H9 (cell line): ENCODE measurements at regions not wholly inside any gene's neighbourhood (a gene's known extent, or its start where the extent isn't known, plus 50 kb on each side); places are given as distances from the start of the nearest gene placed in this dataset.

Experiments
- DNase-seq: peaks from one replicate; pipeline ENCODE4 v3.0.0-alpha.2; 2017
- H2AFZ ChIP-seq: one replicate; pipeline ENCODE4 v1.6.1; 2013; ENCODE audit warnings: mild to moderate bottlenecking, low read length, control low read depth, moderate library complexity
- H2AK5ac ChIP-seq: 2 replicates; pipeline ENCODE4 v1.6.1; 2013; ENCODE audit warnings: low read length, control low read depth, mixed read lengths; ENCODE audit not compliant: insufficient read length
- H2BK120ac ChIP-seq: one replicate; pipeline ENCODE4 v1.6.1; 2013; ENCODE audit warnings: low read depth, mild to moderate bottlenecking, low read length, control low read depth, inconsistent platforms; ENCODE audit not compliant: poor library complexity, severe bottlenecking
- H2BK12ac ChIP-seq: 2 replicates; pipeline ENCODE4 v1.6.1; 2013; ENCODE audit warnings: low read length, control low read depth, mixed read lengths, low read depth; ENCODE audit not compliant: insufficient read length
- H2BK15ac ChIP-seq: 2 replicates; pipeline ENCODE4 v1.6.1; 2013; ENCODE audit warnings: low read depth, low read length, control low read depth
- H2BK20ac ChIP-seq: one replicate; pipeline ENCODE4 v1.6.1; 2013; ENCODE audit warnings: low read depth, mild to moderate bottlenecking, low read length, control low read depth, inconsistent platforms; ENCODE audit not compliant: poor library complexity, severe bottlenecking
- H2BK5ac ChIP-seq: 2 replicates; pipeline ENCODE4 v1.6.1; 2013; ENCODE audit warnings: low read length, control low read depth, mixed read lengths; ENCODE audit not compliant: insufficient read length
- H3K14ac ChIP-seq: 2 replicates; pipeline ENCODE4 v1.6.1; 2013; ENCODE audit warnings: low read length, control low read depth; ENCODE audit not compliant: insufficient read depth
- H3K18ac ChIP-seq: 2 replicates; pipeline ENCODE4 v1.6.1; 2013; ENCODE audit warnings: low read depth, mild to moderate bottlenecking, mixed read lengths, low read length, control low read depth; ENCODE audit not compliant: insufficient read length
- H3K23ac ChIP-seq: 2 replicates; pipeline ENCODE4 v1.6.1; 2013; ENCODE audit warnings: low read length, control low read depth, mixed read lengths, low read depth; ENCODE audit not compliant: insufficient read length
- H3K23me2 ChIP-seq: 2 replicates; pipeline ENCODE4 v1.6.1; 2013; ENCODE audit warnings: low read depth, mild to moderate bottlenecking, mixed read lengths, low read length, control low read depth; ENCODE audit not compliant: insufficient read length, poor library complexity, severe bottlenecking
- H3K27ac ChIP-seq: 2 replicates; pipeline ENCODE4 v1.5.1; 2013; ENCODE audit warnings: low read length, control low read depth, mixed read lengths, low read depth; ENCODE audit not compliant: insufficient read length
- H3K27me3 ChIP-seq: 2 replicates; pipeline ENCODE4 v1.6.1; 2013; ENCODE audit warnings: low read length, control low read depth, inconsistent platforms; ENCODE audit not compliant: insufficient read depth
- H3K4ac ChIP-seq: 2 replicates; pipeline ENCODE4 v1.6.1; 2013; ENCODE audit warnings: low read depth, mild to moderate bottlenecking, control low read depth, inconsistent platforms, low read length, moderate library complexity
- H3K4me1 ChIP-seq: 2 replicates; pipeline ENCODE4 v1.6.1; 2013; ENCODE audit warnings: low read length, control low read depth, inconsistent platforms; ENCODE audit not compliant: insufficient read depth
- H3K4me2 ChIP-seq: 2 replicates; pipeline ENCODE4 v1.6.1; 2013; ENCODE audit warnings: low read length, control low read depth, mixed read lengths; ENCODE audit not compliant: insufficient read length, insufficient read depth
- H3K56ac ChIP-seq: 2 replicates; pipeline ENCODE4 v1.6.1; 2013; ENCODE audit warnings: low read depth, mild to moderate bottlenecking, mixed read lengths, low read length, control low read depth; ENCODE audit not compliant: insufficient read length
- H3K79me1 ChIP-seq: 2 replicates; pipeline ENCODE4 v1.6.1; 2013; ENCODE audit warnings: low read depth, mild to moderate bottlenecking, moderate library complexity, low read length, control low read depth, inconsistent platforms; ENCODE audit not compliant: insufficient read depth, poor library complexity, severe bottlenecking
- H3K79me2 ChIP-seq: 2 replicates; pipeline ENCODE4 v1.6.1; 2013; ENCODE audit warnings: low read length, control low read depth, inconsistent platforms; ENCODE audit not compliant: insufficient read depth
- H3K9ac ChIP-seq: 2 replicates; pipeline ENCODE4 v1.6.1; 2013; ENCODE audit warnings: low read length, control low read depth, mixed read lengths; ENCODE audit not compliant: insufficient read length; ENCODE audit errors: extremely low read depth
- H3K9me3 ChIP-seq: one replicate; pipeline ENCODE4 v1.6.1; 2013; ENCODE audit warnings: low read depth, low read length, inconsistent platforms; ENCODE audit not compliant: control insufficient read depth
- H3T11ph ChIP-seq: one replicate; pipeline ENCODE4 v1.6.1; 2013; ENCODE audit warnings: mild to moderate bottlenecking, low read length, control low read depth, inconsistent platforms
- H4K20me1 ChIP-seq: one replicate; pipeline ENCODE4 v1.6.1; 2013; ENCODE audit not compliant: control insufficient read depth, insufficient read length, insufficient read depth
- H4K5ac ChIP-seq: 2 replicates; pipeline ENCODE4 v1.6.1; 2013; ENCODE audit warnings: low read depth, mild to moderate bottlenecking, mixed read lengths, low read length, control low read depth; ENCODE audit not compliant: insufficient read length
- H4K8ac ChIP-seq: replicated peaks from 2 replicates; pipeline ENCODE4 v1.6.1; 2013; ENCODE audit warnings: low read length, control low read depth, mixed read lengths, low read depth; ENCODE audit not compliant: insufficient read length
- H4K91ac ChIP-seq: 2 replicates; pipeline ENCODE4 v1.6.1; 2013; ENCODE audit warnings: low read depth, mild to moderate bottlenecking, moderate library complexity, mixed read lengths, low read length, control low read depth; ENCODE audit not compliant: insufficient read length
- H3K27ac Mint-ChIP-seq, 3 experiments: 2 replicates in 2 of 3; 3 replicates in 1 of 3; pipeline ENCODE4 v1.8.0; 2020 to 2021; ENCODE audit warnings: mixed read lengths in 3 of 3, mild to moderate bottlenecking in 1 of 3, moderate library complexity in 1 of 3
- H3K27me3 Mint-ChIP-seq: 2 replicates; pipeline ENCODE4 v1.8.0; 2021; ENCODE audit warnings: low read depth, mild to moderate bottlenecking, moderate library complexity, mixed read lengths
- H3K36me3 Mint-ChIP-seq, 3 experiments: 2 replicates in 2 of 3; 3 replicates in 1 of 3; pipeline ENCODE4 v1.8.0; 2020 to 2021; ENCODE audit warnings: low read depth in 3 of 3, mixed read lengths in 3 of 3; ENCODE audit not compliant: insufficient read depth in 1 of 3
- H3K4me1 Mint-ChIP-seq, 2 experiments: 2 replicates each; pipeline ENCODE4 v1.8.0; 2020; ENCODE audit warnings: mixed read lengths in 2 of 2
- H3K4me3 Mint-ChIP-seq, 2 experiments: 2 replicates in 1 of 2; 3 replicates in 1 of 2; pipeline ENCODE4 v1.8.0; 2020 to 2021; ENCODE audit warnings: mild to moderate bottlenecking in 2 of 2, mixed read lengths in 2 of 2, moderate library complexity in 1 of 2
- H3K9me3 Mint-ChIP-seq, 2 experiments: 2 replicates in 1 of 2; 3 replicates in 1 of 2; pipeline ENCODE4 v1.8.0; 2020; ENCODE audit warnings: mild to moderate bottlenecking in 2 of 2, mixed read lengths in 2 of 2, moderate library complexity in 1 of 2
- CTCF ChIP-seq: fragments of 200-600 bp; sonication (generic); conservative IDR thresholded peaks from 3 replicates; pipeline ENCODE4 v1.8.0; 2021; ENCODE audit warnings: antibody characterized with exemption, mild to moderate bottlenecking
- WGBS: extraction: QIAGEN DNeasy Blood & Tissue Kit; methylation state at CpG from one replicate; pipeline ENCODE4 v1.1.7; 2013; ENCODE audit warnings: missing lambda C conversion rate, low lambda C conversion rate, mixed read lengths; ENCODE audit not compliant: insufficient read length; ENCODE audit errors: extremely low coverage; 5-methylcytosine and 5-hydroxymethylcytosine counted together

- Histone ChIP-seq H2AFZ (no peak overlapping the region), H3K14ac (no peak overlapping the region), H2BK20ac (no peak overlapping the region), H3K9ac (no peak overlapping the region), H4K8ac (no peak overlapping the region), H4K5ac (no peak overlapping the region), H3K9me3 (no peaks in the 10 kb centered on the region), H3K18ac (no peak overlapping the region), H3K23ac (no peak overlapping the region), H3K4ac (no peak overlapping the region), H2BK5ac (no peak overlapping the region), H3K56ac (no peak overlapping the region), H3K27ac (no peak overlapping the region), H4K20me1 (no peaks in the 10 kb centered on the region), H3K4me1 (no peaks in the 10 kb centered on the region; the same call in 1 of the 2 replicates), H2BK15ac (no peak overlapping the region), H3K4me2 (no peak overlapping the region), H3K27me3 (no peaks in the 10 kb centered on the region), H2BK12ac (no peak overlapping the region), H3K79me1 (no peaks in the 10 kb centered on the region), H2AK5ac (no peak overlapping the region), H3K79me2 (no peaks in the 10 kb centered on the region), H3K23me2 (no peaks in the 10 kb centered on the region), H2BK120ac (no peak overlapping the region), H4K91ac (no peak overlapping the region), H3T11ph (no peak overlapping the region)
- peaks cover 8 to 21% (median 11%) of the 10 kb centered on the region in 3 experiments for H3K36me3 Mint-ChIP-seq
- WGBS: no CpG with 5 or more reads among the region's 6 CpGs
- peaks cover 14 to 22% of the 10 kb centered on the region in 2 experiments for H3K9me3 Mint-ChIP-seq
- no peak overlapping the region for H3K27ac Mint-ChIP-seq
- no peak overlapping the region for H3K4me3 Mint-ChIP-seq
- no peaks in the 10 kb centered on the region; the same call in 1 of the 2 replicates for H3K27me3 Mint-ChIP-seq
- TF ChIP-seq CTCF: no peak
- H3K4me1 Mint-ChIP-seq: peaks cover 12 to 13% of the 10 kb centered on the region in 2 experiments
- DNase-seq: no peak
Observed at GRCh38 chr4:185885604-185886003, 73.6 kb upstream of the SORBS2 start.
